H1 (cell line): ENCODE measurements at regions not wholly inside any gene's neighbourhood (a gene's known extent, or its start where the extent isn't known, plus 50 kb on each side); places are given as distances from the start of the nearest gene placed in this dataset.

ENCODE experiments used
- CTCF ChIA-PET: fragments of 300-600 bp; sonication (Branson Sonifier 250); formaldehyde crosslinking; loops from one replicate; lab custom pipeline; 2021; ENCODE audit not compliant: partially characterized antibody; lab: Charles Lee
- POLR2A ChIA-PET: fragments of 300-600 bp; sonication (Branson Sonifier 250); formaldehyde crosslinking; loops from one replicate; lab custom pipeline; 2021; ENCODE audit warnings: inconsistent platforms; ENCODE audit not compliant: partially characterized antibody; lab: Charles Lee
- DNase-seq, 2 experiments: peaks; one replicate each; pipeline versions ENCODE4 v3.0.0 to v3.0.0-alpha.2; 2010 to 2022; ENCODE audit warnings: low spot score in 2 of 2, low read depth in 1 of 2, mixed read lengths in 1 of 2
- FAIRE-seq: peaks from 2 replicates; lab custom pipeline; 2011; peaks lifted over from hg19 to GRCh38; lab: Jason Lieb, UNC
- H2AFZ ChIP-seq: 2 replicates; pipeline ENCODE4 v1.8.1; 2012; ENCODE audit warnings: low read length, inconsistent platforms
- H2AK5ac ChIP-seq: 2 replicates; pipeline ENCODE4 v1.6.1; 2013; ENCODE audit warnings: low read depth, low read length
- H2BK120ac ChIP-seq: replicated peaks from 2 replicates; pipeline ENCODE3; 2013; ENCODE audit warnings: low read depth, low read length, inconsistent platforms
- H2BK12ac ChIP-seq: 2 replicates; pipeline ENCODE4 v1.6.1; 2013; ENCODE audit warnings: low read depth, low read length
- H2BK15ac ChIP-seq: 2 replicates; pipeline ENCODE4 v1.6.1; 2013; ENCODE audit warnings: low read length
- H2BK20ac ChIP-seq: 2 replicates; pipeline ENCODE4 v1.6.1; 2013; ENCODE audit warnings: low read length
- H2BK5ac ChIP-seq: 2 replicates; pipeline ENCODE4 v1.6.1; 2013; ENCODE audit warnings: low read depth, low read length
- H3K14ac ChIP-seq: 2 replicates; pipeline ENCODE4 v1.6.1; 2013; ENCODE audit warnings: inconsistent platforms; ENCODE audit not compliant: insufficient read length
- H3K18ac ChIP-seq: 2 replicates; pipeline ENCODE4 v1.6.1; 2013; ENCODE audit warnings: low read length; ENCODE audit errors: extremely low read depth
- H3K23ac ChIP-seq: 2 replicates; pipeline ENCODE4 v1.6.1; 2013; ENCODE audit warnings: inconsistent platforms; ENCODE audit not compliant: insufficient read length
- H3K23me2 ChIP-seq: 2 replicates; pipeline ENCODE4 v1.6.1; 2013; ENCODE audit warnings: low read depth, low read length
- H3K27ac ChIP-seq: 2 replicates; pipeline ENCODE4 v1.6.1; 2011; ENCODE audit warnings: low read depth, low read length, inconsistent platforms
- H3K27me3 ChIP-seq, 4 experiments: replicated peaks in 1 of 4; 1 replicate in 1 of 4; 2 replicates in 3 of 4; pipeline versions ENCODE4 v1.6.1 to v1.8.1; 2011 to 2013; ENCODE audit warnings: low read length in 3 of 4, mild to moderate bottlenecking in 3 of 4, inconsistent platforms in 2 of 4, mixed read lengths in 2 of 4, moderate library complexity in 1 of 4; ENCODE audit not compliant: control insufficient read depth in 3 of 4, insufficient read depth in 3 of 4; ENCODE audit errors: extremely low read depth in 1 of 4
- H3K36me3 ChIP-seq, 4 experiments: 2 replicates each; pipeline versions ENCODE4 v1.6.1 to v1.8.1; 2011 to 2013; ENCODE audit warnings: mild to moderate bottlenecking in 4 of 4, low read length in 3 of 4, moderate library complexity in 2 of 4, control low read depth in 1 of 4, inconsistent platforms in 1 of 4; ENCODE audit not compliant: insufficient read depth in 4 of 4, control insufficient read depth in 2 of 4
- H3K4ac ChIP-seq: replicated peaks from 2 replicates; pipeline ENCODE3; 2013; ENCODE audit warnings: low read length, low read depth, mixed read lengths, inconsistent platforms; ENCODE audit not compliant: insufficient read length
- H3K4me1 ChIP-seq, 4 experiments: replicated peaks in 1 of 4; 1 replicate in 1 of 4; 2 replicates in 3 of 4; pipeline versions ENCODE4 v1.6.1 to v1.8.1; 2011 to 2013; ENCODE audit warnings: low read length in 3 of 4, inconsistent platforms in 2 of 4, mixed read lengths in 1 of 4; ENCODE audit not compliant: insufficient read depth in 4 of 4, control insufficient read depth in 3 of 4
- H3K4me2 ChIP-seq, 2 experiments: 2 replicates each; pipeline versions ENCODE4 v1.6.1 to v1.8.1; 2011 to 2013; ENCODE audit warnings: low read depth in 2 of 2, low read length in 2 of 2, control low read depth in 1 of 2, inconsistent platforms in 1 of 2, mild to moderate bottlenecking in 1 of 2; ENCODE audit not compliant: insufficient read depth in 1 of 2
- H3K4me3 ChIP-seq, 4 experiments: fragments of 200-600, 300-600 bp in 1 of 4; sonication (generic), shearing (Covaris generic), sonication (Bioruptor Twin) in 1 of 4; 2 replicates each; pipeline versions ENCODE4 v1.5.1 to v1.8.1; 2011 to 2016; ENCODE audit warnings: low read length in 4 of 4, low read depth in 3 of 4, control low read depth in 2 of 4, inconsistent platforms in 2 of 4, mild to moderate bottlenecking in 2 of 4, mixed read lengths in 1 of 4, moderate library complexity in 1 of 4; ENCODE audit not compliant: insufficient read depth in 2 of 4; ENCODE audit errors: extremely low read depth in 1 of 4
- H3K56ac ChIP-seq: replicated peaks from 2 replicates; pipeline ENCODE3; 2013; ENCODE audit warnings: low read depth, mild to moderate bottlenecking, mixed read lengths, low read length, inconsistent platforms; ENCODE audit not compliant: insufficient read length
- H3K79me1 ChIP-seq: 2 replicates; pipeline ENCODE4 v1.6.1; 2013; ENCODE audit warnings: low read depth, low read length, control low read depth
- H3K79me2 ChIP-seq, 2 experiments: 2 replicates each; pipeline versions ENCODE4 v1.6.1 to v1.8.1; 2012 to 2013; ENCODE audit warnings: low read length in 2 of 2, mild to moderate bottlenecking in 2 of 2, inconsistent platforms in 1 of 2; ENCODE audit not compliant: insufficient read depth in 2 of 2, control insufficient read depth in 1 of 2
- H3K9ac ChIP-seq, 4 experiments: replicated peaks in 1 of 4; 1 replicate in 1 of 4; 2 replicates in 3 of 4; pipeline versions ENCODE4 v1.6.1 to v1.8.1; 2011 to 2013; ENCODE audit warnings: low read depth in 3 of 4, low read length in 3 of 4, control low read depth in 2 of 4, mild to moderate bottlenecking in 2 of 4, moderate library complexity in 2 of 4, inconsistent platforms in 1 of 4; ENCODE audit errors: extremely low read depth in 1 of 4
- H3K9me3 ChIP-seq, 2 experiments: 2 replicates each; pipeline versions ENCODE4 v1.6.1 to v1.8.1; 2012 to 2013; ENCODE audit warnings: mild to moderate bottlenecking in 2 of 2, moderate library complexity in 2 of 2, control low read depth in 1 of 2, inconsistent platforms in 1 of 2, low read depth in 1 of 2, low read length in 1 of 2, mixed read lengths in 1 of 2; ENCODE audit not compliant: insufficient read depth in 2 of 2
- H4K20me1 ChIP-seq, 2 experiments: replicated peaks in 1 of 2; 2 replicates each; pipeline versions ENCODE3 to v1.8.1; 2011 to 2013; ENCODE audit warnings: inconsistent platforms in 2 of 2, low read length in 2 of 2, mild to moderate bottlenecking in 1 of 2; ENCODE audit not compliant: insufficient read depth in 2 of 2, control insufficient read depth in 1 of 2
- H4K5ac ChIP-seq: 2 replicates; pipeline ENCODE4 v1.6.1; 2013; ENCODE audit warnings: low read length, low read depth, mixed read lengths, inconsistent platforms; ENCODE audit not compliant: insufficient read length
- H4K8ac ChIP-seq: 2 replicates; pipeline ENCODE4 v1.8.0; 2013; ENCODE audit warnings: mild to moderate bottlenecking, moderate library complexity, low read length, inconsistent platforms; ENCODE audit not compliant: insufficient read depth; ENCODE audit errors: extremely low read depth
- H4K91ac ChIP-seq: replicated peaks from 2 replicates; pipeline ENCODE3; 2013; ENCODE audit warnings: low read length, mixed read lengths, inconsistent platforms; ENCODE audit not compliant: insufficient read length
- EGR1 ChIP-seq: IDR thresholded peaks from 2 replicates; pipeline ENCODE4 v1.6.1; 2011; ENCODE audit warnings: low read depth, low read length, borderline replicate concordance
- JUND ChIP-seq: IDR thresholded peaks from 2 replicates; pipeline ENCODE4 v1.6.1; 2011; ENCODE audit warnings: mild to moderate bottlenecking, improper control_type of control experiment, low read length
- MAFK ChIP-seq: IDR thresholded peaks from 2 replicates; pipeline ENCODE4 v1.6.1; 2012; ENCODE audit warnings: low read depth, mild to moderate bottlenecking, improper control_type of control experiment, low read length
- POLR2A ChIP-seq, 2 experiments: IDR thresholded peaks; 1 replicate in 1 of 2; 2 replicates in 1 of 2; pipeline ENCODE4 v1.6.1; 2011; ENCODE audit warnings: low read depth in 2 of 2, low read length in 2 of 2, mild to moderate bottlenecking in 2 of 2; ENCODE audit errors: control extremely low read depth in 1 of 2

- no peak overlapping the region for H4K8ac ChIP-seq
- no peak overlapping the region for H2BK12ac ChIP-seq
- no peak overlapping the region for H3K4me2 ChIP-seq
- no peaks in the 10 kb centered on the region for H3K9me3 ChIP-seq
- H3K14ac ChIP-seq: no peak overlapping the region
- CTCF ChIA-PET: interaction anchor here (0.6 to 0.8 kb wide), 2 partner anchors 19 to 62 kb away, joined by 3 to 4 read pairs; no protein-coding TSS in a partner anchor
- H3K27me3 ChIP-seq: peaks cover 0 to 1% (median 0%) of the 10 kb centered on the region in 4 experiments; a peak in 1 of 7 replicates
- H3K27ac ChIP-seq: no peak overlapping the region
- peaks cover 0 to 3% (median 0%) of the 10 kb centered on the region in 4 experiments; a peak in 2 of 7 replicates for H3K4me1 ChIP-seq
- FAIRE-seq (no peak), DNase-seq (no peak)
- POLR2A ChIA-PET: no interaction called here
- no peaks in the 10 kb centered on the region for H3K23me2 ChIP-seq
- no peak overlapping the region for H3K4ac ChIP-seq
- no peak overlapping the region for H2BK15ac ChIP-seq
- H3K18ac ChIP-seq: no peak overlapping the region
- peaks cover 0 to 3% (median 3%) of the 10 kb centered on the region in 4 experiments; a peak in 2 of 8 replicates for H3K36me3 ChIP-seq
- H2AFZ ChIP-seq: no peak overlapping the region
- H2AK5ac ChIP-seq: no peak overlapping the region
- H2BK20ac ChIP-seq: no peak overlapping the region
- no peaks in the 10 kb centered on the region for H3K79me2 ChIP-seq
- no peak overlapping the region for H4K5ac ChIP-seq
- no peak overlapping the region for H3K4me3 ChIP-seq
- no peak overlapping the region for H4K91ac ChIP-seq
- no peak overlapping the region for H3K56ac ChIP-seq
- no peak overlapping the region for H3K9ac ChIP-seq
- TF ChIP-seq JUND (no peak), MAFK (no peak), POLR2A (IDR thresholded peaks at IDR 0.05; ENCODE audit: control extremely low read depth in 1 of 2, low read depth in 2 of 2, low read length in 2 of 2) (no peak), EGR1 (no peak)
- no peaks in the 10 kb centered on the region for H3K79me1 ChIP-seq
- H2BK5ac ChIP-seq: no peak overlapping the region
- H4K20me1 ChIP-seq: no peaks in the 10 kb centered on the region
- H3K23ac ChIP-seq: no peak overlapping the region
- H2BK120ac ChIP-seq: no peak overlapping the region
Measured at GRCh38 chr14:71628433-71628832, 303.8 kb upstream of the RGS6 start.
